Transverse colon (tissue), 4 donors: ENCODE measurements at regions not wholly inside any gene's neighbourhood (a gene's known extent, or its start where the extent isn't known, plus 50 kb on each side); places are given as distances from the start of the nearest gene placed in this dataset.

Experiments
- DNase-seq: peaks from one replicate; pipeline ENCODE4 v3.0.0-alpha.2; 2019
- H3K27ac ChIP-seq, 4 donors: fragments of 200-600 bp; sonication (generic); 2 replicates each; pipeline ENCODE4 v1.5.1; 2016 to 2018; ENCODE audit warnings: inconsistent platforms in 4 of 4
- H3K27me3 ChIP-seq: fragments of 200-600 bp; sonication (generic); 2 replicates; pipeline ENCODE4 v1.5.1; 2017; ENCODE audit warnings: inconsistent platforms
- H3K36me3 ChIP-seq, 4 donors: fragments of 200-600 bp; sonication (generic); 2 replicates each; pipeline ENCODE4 v1.5.1; 2017 to 2019; ENCODE audit warnings: inconsistent platforms in 4 of 4
- H3K4me1 ChIP-seq, 4 donors: fragments of 200-600 bp; sonication (generic); 2 replicates each; pipeline ENCODE4 v1.5.1; 2017 to 2020; ENCODE audit warnings: inconsistent platforms in 4 of 4
- H3K4me3 ChIP-seq, 4 donors: fragments of 200-600 bp; sonication (generic); 1 replicate in 1 of 4; 2 replicates in 3 of 4; pipeline versions ENCODE4 v1.5.1 to v1.6.1; 2017 to 2019; ENCODE audit warnings: inconsistent platforms in 4 of 4
- H3K9me3 ChIP-seq, 2 donors: fragments of 200-600 bp; sonication (generic); 2 replicates each; pipeline ENCODE4 v1.5.1; 2017 to 2019; ENCODE audit warnings: inconsistent platforms in 2 of 2
- CTCF ChIP-seq, 5 experiments: fragments of 200-600 bp in 3 of 5; fragments of 450-650 bp in 2 of 5; sonication (generic) in 3 of 5; IDR thresholded peaks; 1 replicate in 2 of 5; 2 replicates in 3 of 5; pipeline ENCODE4 v1.5.1; 2016 to 2017; ENCODE audit warnings: antibody characterized with exemption in 5 of 5, inconsistent platforms in 3 of 5, mild to moderate bottlenecking in 2 of 5, moderate library complexity in 1 of 5
- EP300 ChIP-seq: sonication (generic); formaldehyde crosslinking; IDR thresholded peaks from one replicate; pipeline ENCODE4 v1.6.1; 2017; ENCODE audit warnings: antibody characterized with exemption, low read depth
- POLR2A ChIP-seq: fragments of 450-650 bp; IDR thresholded peaks from one replicate; pipeline ENCODE4 v1.6.1; 2016; ENCODE audit warnings: antibody characterized with exemption, mild to moderate bottlenecking, moderate library complexity
- POLR2AphosphoS5 ChIP-seq, 3 donors: sonication (generic); formaldehyde crosslinking; IDR thresholded peaks; one replicate each; pipeline ENCODE4 v1.6.1; 2016; ENCODE audit warnings: antibody characterized with exemption in 3 of 3
- WGBS, 2 donors: methylation state at CpG; one replicate each; pipeline ENCODE4 v1.1.5; 2018; ENCODE audit warnings: low coverage in 1 of 2; 5-methylcytosine and 5-hydroxymethylcytosine counted together
- in situ Hi-C, 4 donors: fragments of 200-750 bp; cut with MboI; loops; one replicate each; pipeline versions ENCODE4 v1.15.0 to v1.15.1; 2017; ENCODE audit warnings: low sequenced_read_pairs in 3 of 4, low pct_ligation_motif_present in 1 of 4, low pct_unique_long_range_greater_than_20kb in 1 of 4
- intact Hi-C: fragments of 100-400 bp; cut with DNase I; formaldehyde crosslinking; loops from one replicate; pipeline ENCODE4 v1.15.1; 2023; ENCODE audit warnings: low total_unique reads

- H3K27ac ChIP-seq = no peak overlapping the region
- TF ChIP-seq POLR2AphosphoS5 (IDR thresholded peaks at IDR 0.05) (no peak), EP300 (no peak), POLR2A (no peak), CTCF (IDR thresholded peaks at IDR 0.05) (no peak)
- DNase-seq = no peak
- in situ Hi-C loops (no loop called here), intact Hi-C loops (no loop called here)
- no peaks in the 10 kb centered on the region for H3K9me3 ChIP-seq
- no peaks in the 10 kb centered on the region for H3K27me3 ChIP-seq
- H3K4me1 ChIP-seq = no peaks in the 10 kb centered on the region
- H3K36me3 ChIP-seq = no peaks in the 10 kb centered on the region
- 62% methylated on average over 5 of the region's 5 CpGs for WGBS, 2 donors
- no peak overlapping the region for H3K4me3 ChIP-seq
Observed at GRCh38 chr5:84729326-84729725, 344.6 kb upstream of the EDIL3 start.

GRCh38 chr5:84727708-84728107, 343.0 kb upstream of the EDIL3 start:
- Histone ChIP-seq H3K27me3 (no peaks in the 10 kb centered on the region), H3K9me3 (no peaks in the 10 kb centered on the region), H3K36me3 (no peaks in the 10 kb centered on the region), H3K4me1 (no peaks in the 10 kb centered on the region), H3K27ac (no peak overlapping the region), H3K4me3 (no peak overlapping the region)
- no peak for TF ChIP-seq CTCF (IDR thresholded peaks at IDR 0.05)
- TF ChIP-seq EP300 = no peak
- TF ChIP-seq POLR2A = no peak
- TF ChIP-seq POLR2AphosphoS5 (IDR thresholded peaks at IDR 0.05) = no peak
- in situ Hi-C loops (no loop called here), intact Hi-C loops (no loop called here)
- DNase-seq = no peak
- 81 to 100% methylated on average over 2 of the region's 2 CpGs for WGBS, 2 donors

- intact Hi-C loops = no loop called here
- H3K4me1 ChIP-seq = no peaks in the 10 kb centered on the region
- 62 to 64% methylated on average over 2 of the region's 2 CpGs for WGBS, 2 donors
- H3K36me3 ChIP-seq = no peaks in the 10 kb centered on the region
- in situ Hi-C loops = no loop called here
- DNase-seq = no peak
- no peaks in the 10 kb centered on the region for H3K27me3 ChIP-seq
- H3K27ac ChIP-seq = no peak overlapping the region
- H3K9me3 ChIP-seq = no peaks in the 10 kb centered on the region
- no peak overlapping the region for H3K4me3 ChIP-seq
- TF ChIP-seq POLR2A (no peak), POLR2AphosphoS5 (IDR thresholded peaks at IDR 0.05) (no peak), EP300 (no peak)
Observed at GRCh38 chr5:84725946-84726570, 341.4 kb upstream of the EDIL3 start.

GRCh38 chr5:84724683-84725082, 340.0 kb upstream of the EDIL3 start:
- no peak for DNase-seq
- H3K27me3 ChIP-seq = no peaks in the 10 kb centered on the region
- in situ Hi-C loops = no loop called here
- H3K4me3 ChIP-seq = no peak overlapping the region
- intact Hi-C loops = no loop called here
- H3K36me3 ChIP-seq = no peaks in the 10 kb centered on the region
- WGBS, 2 donors = 79 to 83% methylated on average over 1 of the region's 1 CpG
- no peaks in the 10 kb centered on the region for H3K9me3 ChIP-seq
- H3K27ac ChIP-seq = no peak overlapping the region
- H3K4me1 ChIP-seq = no peaks in the 10 kb centered on the region
- TF ChIP-seq POLR2A = no peak
- no peak for TF ChIP-seq CTCF (IDR thresholded peaks at IDR 0.05)
- TF ChIP-seq EP300 = no peak
- TF ChIP-seq POLR2AphosphoS5 (IDR thresholded peaks at IDR 0.05) = no peak

GRCh38 chr5:84724181-84724580, 339.5 kb upstream of the EDIL3 start:
- intact Hi-C loops (no loop called here), in situ Hi-C loops (no loop called here)
- no peaks in the 10 kb centered on the region for H3K4me1 ChIP-seq
- H3K36me3 ChIP-seq = no peaks in the 10 kb centered on the region
- no peaks in the 10 kb centered on the region for H3K27me3 ChIP-seq
- TF ChIP-seq CTCF (IDR thresholded peaks at IDR 0.05) (no peak), EP300 (no peak), POLR2AphosphoS5 (IDR thresholded peaks at IDR 0.05) (no peak), POLR2A (no peak)
- H3K9me3 ChIP-seq = no peaks in the 10 kb centered on the region
- no peak overlapping the region for H3K27ac ChIP-seq
- 89 to 94% methylated on average over 3 of the region's 3 CpGs for WGBS, 2 donors
- DNase-seq = no peak
- H3K4me3 ChIP-seq = no peak overlapping the region
